ENCODE measurements at regions not wholly inside any gene's neighbourhood (a gene's known extent, or its start where the extent isn't known, plus 50 kb on each side); places are given as distances from the start of the nearest gene placed in this dataset.
"Not testable (repeated sequence)": the region's sequence is repeated elsewhere in the genome, so short reads cannot be mapped to it uniquely, and the experiment has no call there.

DNA sequence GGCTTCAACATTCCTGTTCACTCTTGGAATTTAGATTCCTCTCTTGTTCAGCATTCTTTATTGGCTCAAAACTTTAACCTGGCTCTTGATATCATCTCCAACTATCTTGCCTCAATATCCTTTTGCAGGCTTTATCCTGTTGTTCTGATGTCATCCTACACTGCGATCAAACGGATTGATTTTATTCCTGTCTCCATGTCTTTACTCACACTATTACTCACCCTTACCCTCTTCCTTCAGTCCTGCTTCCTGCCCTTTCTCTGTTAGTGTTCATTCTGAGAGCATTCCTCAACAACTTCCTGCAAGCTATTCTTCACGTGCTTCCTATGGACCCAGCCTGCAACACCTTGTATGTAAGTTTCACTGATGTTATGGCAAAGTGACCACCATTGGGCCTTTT lies 264.7 kb downstream of the RNF152 start:
- no peak for DNase-seq (ENCODE audit: low read depth in 2 of 3, low spot score in 1 of 3)

- DNase-seq (ENCODE audit: low read depth in 2 of 3, low spot score in 1 of 3), result not testable (repeated sequence)
These were observed 268.2 kb downstream of the RNF152 start for GRCh38 chr18:61624631-61625030.

DNA sequence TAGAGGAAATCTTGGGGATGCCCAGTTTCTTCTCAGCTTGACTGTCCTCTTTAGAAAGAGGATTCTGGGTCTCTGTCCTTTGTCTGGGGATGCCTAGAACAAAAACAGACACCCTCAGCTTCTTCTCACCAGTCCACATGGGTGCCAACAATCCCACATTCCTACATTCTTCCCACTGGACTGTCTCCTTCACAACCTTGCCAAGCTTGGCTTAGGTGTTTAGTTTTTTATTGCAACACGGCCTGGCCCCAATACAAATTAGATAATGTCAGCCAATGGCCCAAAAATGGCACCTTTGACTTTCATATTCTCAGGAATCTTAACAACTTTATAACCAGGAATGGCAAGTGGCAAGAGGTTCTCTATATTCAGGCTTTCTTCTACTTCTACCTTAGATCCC lies 273.0 kb downstream of the RNF152 start:
- DNase-seq (ENCODE audit: low read depth in 2 of 3, low spot score in 1 of 3), result no peak

GRCh38 chr18:61618816-61619215 lies 274.0 kb downstream of the RNF152 start:
- DNase-seq (ENCODE audit: low read depth in 2 of 3, low spot score in 1 of 3), result no peak

DNA sequence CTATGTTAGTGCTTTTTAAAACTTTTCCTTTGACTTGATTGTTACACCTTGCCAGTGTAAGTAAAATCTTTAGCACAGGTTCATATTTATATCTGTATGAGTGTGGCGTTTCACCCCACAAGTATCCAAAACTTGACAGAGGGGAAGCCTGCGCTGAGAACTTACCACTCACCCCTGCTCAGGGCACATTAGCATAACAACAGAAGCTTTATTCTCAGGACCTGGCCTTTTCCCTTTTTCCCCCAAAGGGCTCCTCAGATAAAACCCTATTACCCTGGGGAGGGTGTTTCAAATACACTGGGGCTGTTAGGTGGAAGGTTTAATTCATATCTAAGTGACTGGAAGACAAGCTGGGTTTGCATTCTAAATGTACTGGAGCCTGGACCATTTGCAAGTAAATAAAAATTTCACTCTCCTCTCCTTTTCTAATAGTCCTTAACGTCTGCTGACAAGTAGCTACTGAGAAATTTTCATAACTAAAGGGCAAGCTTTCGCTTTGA lies 276.6 kb downstream of the RNF152 start:
- DNase-seq (ENCODE audit: low read depth in 2 of 3, low spot score in 1 of 3), result no peak

DNA sequence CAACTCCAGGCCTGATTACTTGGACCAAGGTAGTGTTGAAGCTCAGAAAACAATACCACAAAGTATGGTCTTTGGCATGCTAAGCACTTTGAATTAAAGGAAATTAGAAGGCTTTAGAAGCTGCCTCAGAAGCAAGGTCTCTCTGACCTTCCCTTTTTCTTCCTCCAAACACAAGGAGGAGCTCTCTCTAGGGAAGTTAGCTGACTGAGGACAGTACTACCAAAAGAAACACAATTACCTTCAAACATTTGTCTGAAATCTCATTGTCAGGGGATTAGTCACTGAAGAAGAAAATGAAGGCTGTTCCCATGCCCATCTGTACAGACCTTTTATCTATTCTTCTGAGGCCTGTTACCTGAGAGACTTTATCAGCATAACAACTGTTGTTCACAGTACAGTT lies 279.3 kb downstream of the CDH20 start:
- DNase-seq (ENCODE audit: low read depth in 2 of 3, low spot score in 1 of 3), result no peak

- no peak for DNase-seq (ENCODE audit: low read depth in 2 of 3, low spot score in 1 of 3)
These were observed 275.9 kb downstream of the CDH20 start for GRCh38 chr18:61609131-61609530.

DNA sequence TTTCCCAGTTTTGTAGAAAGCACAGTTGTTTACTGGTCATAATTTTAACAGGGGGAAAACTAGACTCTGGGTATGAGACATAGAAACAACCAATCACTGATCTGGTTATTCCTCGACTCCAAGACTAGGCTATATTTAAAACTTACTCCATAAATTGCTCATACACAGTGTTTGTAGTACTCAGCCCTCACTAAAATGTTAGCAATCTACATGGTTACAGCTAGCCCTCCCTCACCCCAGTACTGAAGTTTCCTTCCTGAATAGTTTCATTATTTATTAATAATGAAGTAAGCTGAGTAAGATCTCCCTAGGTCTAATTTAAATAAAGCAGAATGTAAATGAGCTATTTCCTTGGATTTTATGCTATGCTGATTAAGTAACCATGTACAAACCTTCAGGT lies 275.1 kb downstream of the CDH20 start:
- no peak for DNase-seq (ENCODE audit: low read depth in 2 of 3, low spot score in 1 of 3)

DNA sequence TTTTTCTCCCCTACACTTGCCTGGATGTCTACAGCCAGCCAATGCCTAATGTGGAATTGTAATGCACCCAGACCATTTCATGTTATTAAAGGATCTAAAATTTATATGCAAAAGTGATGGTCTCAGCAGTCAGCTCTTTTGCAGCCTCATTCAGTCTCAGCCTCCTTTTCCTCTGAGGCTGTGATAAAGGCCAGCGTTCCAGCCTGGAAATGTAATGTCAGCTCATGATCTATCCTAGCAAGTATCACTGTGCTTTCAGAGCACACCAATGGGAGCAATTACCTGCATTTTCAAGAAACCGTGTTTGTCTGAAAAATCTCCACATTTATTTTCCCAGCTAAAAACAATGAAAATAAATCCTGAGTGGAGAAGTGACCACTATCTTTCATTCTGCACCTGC lies 274.6 kb downstream of the CDH20 start:
- no peak for DNase-seq (ENCODE audit: low read depth in 2 of 3, low spot score in 1 of 3)

GRCh38 chr18:61606759-61607158 lies 273.5 kb downstream of the CDH20 start:
- DNase-seq (ENCODE audit: low read depth in 2 of 3, low spot score in 1 of 3), result no peak

DNA sequence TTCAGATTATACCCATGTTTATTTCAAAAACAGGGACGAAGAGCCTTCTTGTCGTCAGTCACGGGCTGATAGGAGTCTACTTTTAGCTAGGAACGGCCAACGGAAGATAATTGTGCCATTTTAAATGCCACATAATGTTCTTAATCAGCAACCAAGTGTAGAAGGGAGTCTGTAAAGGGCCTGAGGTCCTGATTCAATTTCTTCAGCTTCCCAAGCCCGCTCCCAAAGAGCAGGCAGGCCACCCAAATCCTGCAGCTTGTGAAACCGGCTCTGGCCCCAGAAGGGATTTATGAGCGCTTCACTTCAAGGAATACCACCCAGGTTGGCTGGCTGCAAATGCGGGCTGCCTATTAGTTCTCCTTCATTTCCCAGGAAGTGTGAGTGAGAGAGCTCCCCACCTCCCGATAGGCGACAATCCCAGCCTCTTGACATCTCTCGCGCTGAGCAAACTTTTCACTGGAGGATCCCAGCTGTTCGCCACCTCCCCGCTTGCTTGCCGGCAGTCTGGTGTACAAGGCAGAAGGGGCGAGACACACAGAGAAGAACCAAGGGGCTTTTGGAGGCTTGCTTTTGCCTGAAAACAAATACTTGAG lies 272.9 kb downstream of the CDH20 start:
- no peak for DNase-seq (ENCODE audit: low read depth in 2 of 3, low spot score in 1 of 3)

DNA sequence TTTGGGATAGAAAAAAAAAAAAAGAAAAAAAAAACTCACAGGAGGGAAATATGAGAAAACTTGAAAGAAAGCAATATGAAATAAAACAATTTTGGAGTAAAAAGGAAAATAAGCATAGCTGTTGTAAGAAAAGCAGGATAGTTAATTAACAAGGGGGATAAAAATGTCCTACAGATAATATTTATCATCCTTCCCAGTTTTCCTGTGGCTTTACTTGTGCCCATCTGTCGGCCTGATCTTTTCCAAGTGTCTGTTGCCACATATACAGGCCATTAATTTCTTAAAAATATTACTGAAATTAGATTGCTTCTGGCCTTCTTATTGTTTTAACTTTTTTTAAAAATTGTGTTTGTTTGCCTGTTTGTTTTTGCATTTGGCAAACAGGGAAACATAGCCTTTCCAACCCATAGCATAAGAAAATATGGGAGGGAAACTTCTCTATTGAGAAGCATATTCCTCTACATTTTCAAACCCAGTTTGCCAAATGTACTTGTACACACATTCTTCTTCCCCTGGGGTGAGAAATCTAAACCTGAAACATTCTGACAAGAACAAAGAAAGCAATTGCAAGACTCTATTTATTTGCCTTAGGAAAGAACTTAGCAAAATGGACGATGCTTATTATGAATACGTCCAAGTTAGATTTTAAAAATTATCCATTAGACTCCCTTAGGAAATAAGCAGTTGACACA lies 272.3 kb downstream of the CDH20 start:
- DNase-seq (ENCODE audit: low read depth in 2 of 3, low spot score in 1 of 3), result no peak

Measured in stimulated activated CD4-positive, alpha-beta T cell treated with anti-CD3 and anti-CD28 coated beads, Interleukin-12 subunit alpha, Interleukin-12 subunit beta, amount 100 ng/mL, for 48 hours (primary cell).